HG02610 (cell line): ENCODE measurements at regions not wholly inside any gene's neighbourhood (a gene's known extent, or its start where the extent isn't known, plus 50 kb on each side); places are given as distances from the start of the nearest gene placed in this dataset.

Experiments
- ATAC-seq: cut with Tn5 transposase; IDR thresholded peaks from one replicate; pipeline ENCODE4 v1.9.1; 2021; ENCODE audit warnings: mild to moderate bottlenecking, moderate library complexity; ENCODE audit not compliant: unreplicated experiment

DNA sequence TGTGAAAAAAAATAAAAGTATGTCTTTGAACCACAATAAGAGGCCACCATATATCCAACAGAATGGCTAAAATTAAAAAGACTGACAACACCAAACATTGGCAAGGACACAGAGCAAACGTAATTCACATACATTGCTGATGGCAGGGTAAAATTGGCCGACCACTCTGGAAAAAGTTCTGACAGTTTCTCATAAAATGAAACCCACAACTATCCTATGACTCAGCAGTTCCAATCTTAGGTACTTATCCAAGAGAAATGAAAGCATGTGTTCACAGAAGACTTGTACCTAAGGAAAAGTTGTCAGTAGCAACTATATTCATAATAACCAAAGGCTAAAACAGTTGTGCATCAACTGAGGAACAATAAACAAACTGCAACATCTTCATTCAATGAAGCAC lies 357.3 kb upstream of the XYLT1 start:
- no peak for ATAC-seq

GRCh38 chr16:17827313-17827712 lies 356.6 kb upstream of the XYLT1 start:
- ATAC-seq: no peak

DNA sequence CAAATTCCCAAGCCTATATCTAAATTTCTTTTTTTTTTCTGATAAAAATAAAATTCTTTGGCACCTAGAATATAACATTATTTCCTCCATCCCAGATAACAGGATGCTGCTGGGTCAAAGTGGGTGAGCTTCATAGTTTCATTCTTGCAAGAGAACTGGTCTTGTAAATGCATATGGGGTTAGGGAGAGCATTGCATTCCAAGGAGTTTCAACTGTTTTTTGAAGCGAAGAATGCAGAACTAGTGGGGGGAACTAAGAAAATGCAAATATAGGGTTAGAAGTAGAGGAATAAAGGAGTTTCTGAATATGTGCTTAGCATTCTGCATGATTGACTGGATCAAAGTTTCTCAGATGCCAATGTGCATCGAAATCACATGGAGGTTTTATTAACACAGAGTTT lies 347.2 kb upstream of the XYLT1 start:
- ATAC-seq: no peak

- no peak for ATAC-seq
Observed at GRCh38 chr16:17817260-17817659, 346.5 kb upstream of the XYLT1 start.

DNA sequence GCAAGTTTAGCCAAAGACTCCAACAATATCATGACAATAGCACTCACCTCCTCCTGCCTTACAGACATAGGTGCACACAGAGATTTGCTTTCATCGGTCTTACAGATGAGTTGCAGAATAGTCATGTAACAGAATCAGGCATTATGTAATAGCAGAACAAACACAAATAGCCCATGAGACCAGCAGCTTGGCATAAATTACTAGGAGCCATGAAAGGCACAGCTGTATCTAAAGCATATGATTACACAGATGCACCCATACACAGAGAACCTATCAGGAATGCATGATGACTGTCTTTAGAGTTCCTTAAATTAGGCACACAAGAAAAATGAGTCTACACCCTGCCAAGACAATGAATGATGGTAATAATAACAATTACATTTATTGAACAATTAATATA lies 342.0 kb upstream of the XYLT1 start:
- no peak for ATAC-seq

GRCh38 chr16:17804857-17805256 lies 334.1 kb upstream of the XYLT1 start:
- no peak for ATAC-seq

DNA sequence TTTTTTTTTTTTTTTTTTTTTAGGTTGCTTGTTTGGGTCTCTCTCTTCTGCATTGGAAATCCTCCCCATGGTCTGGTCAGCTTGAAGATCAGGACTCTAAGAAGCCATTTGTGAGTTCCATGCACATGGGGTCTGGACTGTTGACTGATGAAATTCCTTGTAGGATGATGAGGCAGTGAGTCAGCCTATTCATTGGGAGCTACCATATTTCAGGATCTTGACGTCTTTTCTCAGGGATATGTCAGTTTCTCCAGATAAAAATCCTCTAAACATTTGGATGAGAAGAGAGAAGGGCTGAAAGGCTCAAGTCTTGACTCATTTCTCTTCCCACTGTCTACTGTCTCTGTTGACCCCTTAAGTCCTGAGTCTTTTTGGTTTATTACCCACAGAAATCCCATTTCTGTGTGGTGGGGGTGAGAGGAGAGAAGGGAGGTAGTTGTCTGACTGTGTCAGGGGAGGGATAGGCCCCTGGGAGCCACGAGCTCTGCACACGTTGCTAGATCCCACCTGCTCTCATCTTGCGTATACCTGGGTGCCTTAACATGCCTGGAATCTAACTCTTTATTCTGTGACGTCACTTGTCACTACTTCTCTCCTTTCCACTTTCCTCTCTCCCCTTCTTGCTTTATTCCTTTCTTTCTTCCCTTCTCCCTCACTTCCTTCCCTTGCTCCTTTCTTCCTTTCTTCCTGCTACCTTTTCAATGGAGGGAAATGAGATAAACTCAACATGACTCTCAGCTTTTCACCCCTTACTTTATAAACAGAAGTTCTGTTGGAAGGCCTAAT lies 333.1 kb upstream of the XYLT1 start:
- ATAC-seq: no peak

- ATAC-seq: no peak
Observed at GRCh38 chr16:17802571-17802970, 331.8 kb upstream of the XYLT1 start.

- no peak for ATAC-seq
Observed at GRCh38 chr16:17801068-17801467, 330.3 kb upstream of the XYLT1 start.

GRCh38 chr16:17798716-17799115 lies 328.0 kb upstream of the XYLT1 start:
- no peak for ATAC-seq

DNA sequence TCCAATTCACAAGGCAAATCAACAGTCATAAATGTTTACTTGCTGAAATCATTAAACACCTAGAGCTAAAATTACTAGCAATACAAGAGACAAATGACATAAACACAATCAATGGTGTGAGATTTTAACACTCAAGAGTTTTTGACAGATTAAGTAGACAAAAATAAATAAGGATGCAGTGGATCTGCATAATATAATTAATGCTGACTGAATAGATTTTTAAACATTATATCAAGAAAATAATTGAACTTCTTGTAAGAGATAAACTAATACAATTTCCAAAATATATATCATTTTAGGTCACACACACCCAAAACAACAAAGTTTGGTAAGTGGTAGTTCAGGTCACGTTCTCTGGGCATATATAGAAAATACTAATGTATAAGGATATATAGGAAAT lies 322.6 kb upstream of the XYLT1 start:
- ATAC-seq: no peak

DNA sequence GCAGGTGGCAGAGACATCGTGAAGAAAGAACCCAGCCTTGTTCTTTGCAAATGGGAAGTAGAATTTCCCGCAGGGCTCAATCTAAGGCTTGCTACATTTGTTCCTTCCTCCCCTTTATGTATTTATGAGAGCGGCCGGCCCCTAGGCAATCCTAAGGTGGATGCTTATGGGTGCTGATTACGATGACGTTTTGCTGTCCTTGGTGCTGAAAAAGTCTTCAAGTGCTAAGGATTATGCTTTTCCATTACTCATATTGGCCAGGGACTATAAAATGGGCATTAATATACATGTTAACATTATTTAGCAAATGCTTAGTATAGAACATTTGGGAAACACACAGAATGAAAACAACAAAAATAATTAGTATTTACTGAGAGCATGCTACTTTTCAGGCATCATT lies 313.3 kb upstream of the XYLT1 start:
- ATAC-seq: no peak

DNA sequence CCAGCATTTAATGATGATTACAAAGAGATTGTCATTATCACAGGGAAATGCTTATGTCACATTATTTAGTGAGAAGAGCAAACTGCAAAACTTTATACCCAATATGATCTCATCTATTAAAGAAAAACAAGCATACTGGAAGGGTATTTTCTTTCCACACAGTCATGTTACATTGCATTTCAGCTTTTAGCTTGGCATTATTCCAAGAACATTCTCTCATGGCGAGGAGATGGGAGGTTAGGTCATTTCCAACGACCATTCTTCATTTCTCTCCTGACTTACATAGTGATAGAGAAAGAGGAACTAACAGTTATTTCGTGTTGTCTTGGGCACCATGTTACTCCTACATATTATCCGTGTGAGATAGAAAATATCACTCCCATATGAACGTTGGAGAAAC lies 309.4 kb upstream of the XYLT1 start:
- no peak for ATAC-seq

DNA sequence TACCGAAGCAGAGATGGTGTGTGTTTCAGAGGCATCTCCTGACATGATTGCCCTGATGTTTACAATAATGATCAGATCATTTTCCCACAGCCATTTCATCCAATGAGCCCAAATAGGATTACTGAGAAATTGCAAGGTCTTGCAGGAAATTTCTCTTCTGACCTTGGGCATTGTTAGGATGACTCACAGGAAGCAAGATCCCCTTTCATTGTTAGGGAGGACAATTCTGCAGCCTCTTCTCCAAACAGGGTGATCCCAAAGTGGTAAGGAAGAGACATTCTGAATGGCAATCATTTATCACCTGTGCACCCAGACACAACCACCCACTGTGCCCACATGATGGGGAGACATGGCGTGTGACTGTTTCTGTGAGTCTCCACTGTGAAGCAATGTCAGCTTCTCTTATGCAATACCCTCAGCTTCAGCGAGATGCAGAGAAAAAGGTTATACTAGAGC lies 306.7 kb upstream of the XYLT1 start:
- no peak for ATAC-seq

- no peak for ATAC-seq
Observed at GRCh38 chr16:17776888-17777287, 306.1 kb upstream of the XYLT1 start.

DNA sequence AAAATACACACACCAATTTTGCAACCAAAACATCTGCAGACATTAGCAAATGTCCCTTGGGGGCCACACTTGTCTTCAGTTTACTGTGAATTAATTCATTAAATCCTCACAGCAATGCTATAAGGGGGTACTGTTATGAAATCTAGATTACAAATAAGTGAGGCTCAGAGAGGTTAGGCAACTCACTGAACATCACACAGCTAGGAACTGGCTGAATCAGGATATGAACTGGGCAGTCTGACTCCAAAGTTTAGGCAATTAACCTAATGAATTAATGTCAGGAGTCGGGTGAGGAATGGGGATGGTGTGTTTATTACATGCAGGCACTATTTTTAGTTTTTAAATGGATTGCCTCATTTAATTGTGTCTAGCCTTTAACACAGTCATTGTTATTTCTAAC lies 305.7 kb upstream of the XYLT1 start:
- ATAC-seq: no peak

- no peak for ATAC-seq
Observed at GRCh38 chr16:17775061-17775460, 304.3 kb upstream of the XYLT1 start.

GRCh38 chr16:17773698-17774101 lies 302.9 kb upstream of the XYLT1 start:
- no peak for ATAC-seq

GRCh38 chr16:17770104-17770503 lies 299.3 kb upstream of the XYLT1 start:
- ATAC-seq: no peak

- ATAC-seq: no peak
Observed at GRCh38 chr16:17769065-17769464, 298.3 kb upstream of the XYLT1 start.

GRCh38 chr16:17768257-17768656 lies 297.5 kb upstream of the XYLT1 start:
- no peak for ATAC-seq

GRCh38 chr16:17766012-17766411 lies 295.3 kb upstream of the XYLT1 start:
- no peak for ATAC-seq
